ENCODE measurements at regions not wholly inside any gene's neighbourhood (a gene's known extent, or its start where the extent isn't known, plus 50 kb on each side); places are given as distances from the start of the nearest gene placed in this dataset.

DNA sequence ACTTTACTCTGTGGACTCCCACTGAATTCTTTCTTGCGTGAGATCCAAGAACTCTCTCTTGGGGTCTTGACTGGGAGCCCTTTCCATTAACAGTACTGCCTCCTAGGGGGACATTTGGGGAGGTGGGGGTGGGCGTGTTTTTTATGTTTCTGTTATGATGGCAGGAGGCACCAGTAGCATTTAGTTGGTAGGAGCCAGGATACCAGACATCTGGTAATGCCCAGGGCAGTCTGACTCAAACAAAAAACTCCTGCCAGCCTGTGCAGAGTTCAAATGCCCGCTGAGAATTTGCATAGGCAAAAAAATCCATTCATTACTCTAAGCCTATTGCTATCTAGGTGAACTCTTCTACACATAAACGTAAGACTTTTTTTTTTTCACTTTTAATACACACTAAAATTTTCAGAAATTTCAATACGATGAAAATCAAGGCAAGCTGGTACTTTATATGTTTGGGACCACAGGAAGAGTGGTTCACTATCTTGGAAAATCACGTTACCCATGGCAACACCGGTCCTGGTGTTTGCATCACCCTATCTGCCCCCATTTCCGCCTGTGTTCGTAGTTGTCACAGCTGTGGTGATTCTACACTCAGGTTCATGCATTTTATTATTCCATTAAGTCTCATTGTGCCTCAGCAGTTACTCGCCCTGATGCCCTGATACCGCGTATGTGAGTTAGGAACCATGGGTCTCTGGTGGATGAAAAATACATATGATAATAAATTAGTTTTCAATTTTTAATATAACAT lies 121.1 kb upstream of the XYLT1 start:
- DNase-seq (ENCODE audit: low spot score) = no peak
- intact Hi-C loops (cut with DNase I) = no loop called here

DNA sequence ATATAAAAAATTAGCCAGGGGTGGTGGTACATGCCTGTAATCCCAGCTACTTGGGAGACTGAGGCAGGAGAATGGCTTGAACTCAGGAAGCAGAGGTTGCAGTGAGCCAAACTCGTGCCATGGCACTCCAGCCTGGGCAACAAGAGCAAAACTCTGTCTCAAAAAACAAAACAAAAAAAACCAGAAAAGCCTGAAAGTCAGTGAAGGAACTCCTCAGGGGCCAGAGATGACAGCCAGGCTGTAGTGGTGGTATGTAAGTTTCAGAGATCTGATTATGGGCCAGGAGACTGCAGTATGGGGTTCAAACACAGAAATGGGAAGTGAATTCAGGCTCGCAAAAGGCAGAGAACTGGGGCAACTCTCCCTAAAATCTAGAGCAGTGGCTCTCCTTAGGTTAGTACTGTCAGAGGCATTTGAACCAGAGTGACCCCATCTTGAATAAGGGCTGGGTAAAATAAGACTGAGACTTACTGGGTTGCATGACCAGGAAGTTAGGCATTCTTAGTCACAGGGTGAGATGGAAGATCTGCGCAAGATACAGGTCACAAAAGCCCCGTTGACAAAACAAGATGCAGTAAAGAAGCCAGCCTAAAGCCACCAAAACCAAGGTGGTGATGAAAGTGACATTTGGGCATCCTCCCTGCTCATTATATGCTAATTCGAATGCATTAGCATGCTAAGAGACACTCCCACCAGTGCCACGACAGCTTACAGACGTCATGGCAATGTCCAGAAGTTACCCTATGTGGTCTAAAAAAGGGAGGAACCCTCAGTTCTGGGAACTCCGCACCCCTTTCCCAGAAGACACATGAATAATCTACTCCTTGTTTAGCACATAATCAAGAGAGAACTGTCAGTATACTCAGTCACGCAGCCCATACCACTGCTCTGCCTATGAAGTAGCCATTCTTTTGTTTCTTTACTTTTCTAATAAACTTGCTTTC lies 120.2 kb upstream of the XYLT1 start:
- no peak for DNase-seq (ENCODE audit: low spot score)
- intact Hi-C loops (cut with DNase I) = no loop called here

DNA sequence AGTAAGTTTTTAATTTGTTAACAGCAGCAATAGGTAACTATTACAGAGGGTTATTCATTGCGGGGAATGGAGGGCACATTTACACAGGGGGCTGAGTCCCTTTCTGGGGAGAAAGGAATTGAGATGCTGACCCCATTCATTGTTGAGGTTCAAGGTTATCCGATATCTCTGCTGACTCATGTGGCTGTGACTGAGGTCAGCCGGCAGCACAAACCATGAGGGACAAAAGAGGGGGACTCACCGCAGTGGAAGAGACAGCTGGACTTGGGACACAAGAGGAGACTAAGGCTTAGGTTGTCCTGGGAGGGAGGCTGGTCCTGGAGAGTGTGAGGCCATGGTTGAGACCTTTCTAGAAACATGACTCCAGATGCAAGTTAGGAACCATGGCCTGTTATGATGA lies 119.1 kb upstream of the XYLT1 start:
- DNase-seq (ENCODE audit: low spot score) = no peak
- intact Hi-C loops (cut with DNase I) = no loop called here

DNA sequence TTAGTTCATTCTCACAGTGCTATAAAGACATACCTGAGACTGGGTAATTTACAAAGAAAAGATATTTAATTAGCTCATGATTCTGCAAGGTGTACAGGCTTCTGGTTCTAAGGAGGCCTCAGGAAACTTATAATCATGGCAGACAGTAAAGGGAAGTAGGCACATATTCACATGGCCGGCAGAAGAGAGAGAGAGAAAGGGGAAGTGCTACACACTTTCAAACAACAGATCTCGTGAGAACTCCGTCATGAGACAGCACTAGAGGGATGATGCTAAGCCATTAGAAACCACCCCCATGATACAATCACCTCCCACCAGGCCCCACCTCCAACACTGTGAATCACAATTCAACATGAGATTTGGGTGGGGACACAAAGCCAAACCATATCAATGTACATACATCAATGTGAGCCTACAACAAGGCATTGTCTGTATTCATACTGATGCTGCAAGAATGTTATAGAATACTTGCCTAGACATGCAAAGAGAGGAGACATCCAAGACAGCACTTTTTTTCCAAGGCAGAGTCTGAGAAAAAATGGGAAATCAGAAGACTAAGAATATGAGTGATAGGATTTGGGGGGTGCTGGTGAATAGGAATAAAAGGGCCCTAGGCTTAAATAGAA lies 114.8 kb upstream of the XYLT1 start:
- intact Hi-C loops (cut with DNase I) = no loop called here

DNA sequence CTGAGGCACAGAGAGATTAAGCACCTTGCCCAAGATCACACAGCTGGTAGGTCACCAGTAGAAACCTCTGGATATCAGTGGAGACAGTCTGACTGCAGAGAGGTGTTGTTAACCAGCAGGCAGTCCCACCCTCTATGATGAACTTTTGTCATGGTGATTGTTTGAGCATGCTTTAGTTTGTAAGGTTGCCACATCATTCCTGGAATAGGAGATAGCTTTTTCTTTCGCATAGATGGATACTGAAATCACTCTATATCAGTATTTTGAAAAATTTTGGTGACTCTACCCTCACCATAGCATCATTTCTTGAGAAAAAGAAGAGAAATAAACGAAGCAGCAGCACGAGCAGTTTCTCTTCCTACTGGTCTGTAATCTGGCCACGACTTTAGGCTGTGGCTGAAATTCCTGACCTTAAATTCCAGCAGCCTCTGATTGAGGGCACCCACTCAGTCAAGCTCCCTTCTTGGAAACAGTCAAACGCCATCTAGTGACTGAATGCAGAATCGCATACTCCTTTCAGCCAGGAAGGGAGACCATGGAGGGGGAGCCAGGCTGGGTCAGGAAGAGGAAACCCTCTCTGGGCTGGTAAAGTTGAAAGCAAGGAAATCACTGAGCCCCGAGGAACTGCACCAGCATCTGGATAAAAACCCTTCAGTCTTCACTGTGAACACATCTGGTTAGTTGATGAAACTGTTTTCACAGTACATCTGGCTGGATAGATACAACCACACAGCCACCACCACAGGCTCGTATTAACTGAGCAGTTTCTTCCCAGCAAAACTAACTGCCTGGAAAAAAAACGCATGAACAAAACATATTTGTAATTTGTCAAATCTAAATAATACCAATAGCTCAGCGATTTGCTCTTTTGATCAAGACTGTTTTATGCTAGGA lies 108.5 kb upstream of the XYLT1 start:
- no peak for DNase-seq (ENCODE audit: low spot score)

More for the DNA sequence above, 114.8 kb upstream of the XYLT1 start:
- no peak for DNase-seq (ENCODE audit: low spot score)

DNA sequence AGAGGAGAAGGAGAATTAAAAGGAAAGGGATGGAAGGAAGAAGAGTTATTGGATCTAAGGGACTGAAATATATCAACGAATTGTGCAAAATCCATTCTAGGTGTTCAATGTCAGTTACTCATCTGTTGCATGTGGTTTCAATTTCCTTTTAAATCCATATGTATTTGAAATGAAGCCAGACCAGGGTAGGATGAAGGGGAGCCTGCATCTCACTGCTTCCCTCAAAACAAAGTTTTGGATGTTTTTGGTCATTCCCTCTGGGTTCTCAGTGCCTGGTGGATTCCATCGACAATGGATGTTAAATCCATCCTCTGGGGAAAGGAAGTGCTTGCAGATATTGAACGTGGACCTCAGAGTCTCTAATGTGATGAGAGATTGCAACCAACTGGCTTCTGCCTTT lies 103.5 kb upstream of the XYLT1 start:
- DNase-seq (ENCODE audit: low spot score) = no peak
- intact Hi-C loops (cut with DNase I) = loop anchor here in 1 of 2 donors (10.0 kb wide), 1 partner anchor 99 kb away; the partner anchor contains the start of gene XYLT1

More for the DNA sequence above, 108.5 kb upstream of the XYLT1 start:
- intact Hi-C loops (cut with DNase I) = loop anchor here (2.0 to 10.0 kb wide), 3 partner anchors 40 to 717 kb away; partner anchors contain the start of gene XYLT1 (in 1 of the 2)

DNA sequence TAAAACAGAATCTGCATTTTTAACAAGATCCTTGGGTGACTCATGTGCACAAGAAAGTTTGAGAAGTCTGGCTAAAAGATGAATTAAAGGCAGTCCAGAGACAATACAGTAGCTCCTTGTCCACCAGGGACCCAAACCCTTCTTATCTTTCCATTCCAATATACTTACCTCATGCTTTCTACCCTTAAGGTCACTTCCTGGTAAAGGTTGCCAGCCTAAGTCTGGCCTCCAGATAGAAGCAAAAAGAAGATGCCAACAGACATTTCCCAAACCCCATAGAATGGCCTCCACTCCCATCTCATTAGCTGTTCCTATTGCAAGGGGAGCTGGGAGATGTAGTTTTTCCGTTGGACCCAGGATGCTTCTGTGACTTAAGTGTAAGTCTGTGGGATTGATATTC lies 101.4 kb upstream of the XYLT1 start:
- intact Hi-C loops (cut with DNase I) = loop anchor here in 1 of 2 donors (10.0 kb wide), 1 partner anchor 97 kb away; the partner anchor contains the start of gene XYLT1
- no peak for DNase-seq (ENCODE audit: low spot score)

DNA sequence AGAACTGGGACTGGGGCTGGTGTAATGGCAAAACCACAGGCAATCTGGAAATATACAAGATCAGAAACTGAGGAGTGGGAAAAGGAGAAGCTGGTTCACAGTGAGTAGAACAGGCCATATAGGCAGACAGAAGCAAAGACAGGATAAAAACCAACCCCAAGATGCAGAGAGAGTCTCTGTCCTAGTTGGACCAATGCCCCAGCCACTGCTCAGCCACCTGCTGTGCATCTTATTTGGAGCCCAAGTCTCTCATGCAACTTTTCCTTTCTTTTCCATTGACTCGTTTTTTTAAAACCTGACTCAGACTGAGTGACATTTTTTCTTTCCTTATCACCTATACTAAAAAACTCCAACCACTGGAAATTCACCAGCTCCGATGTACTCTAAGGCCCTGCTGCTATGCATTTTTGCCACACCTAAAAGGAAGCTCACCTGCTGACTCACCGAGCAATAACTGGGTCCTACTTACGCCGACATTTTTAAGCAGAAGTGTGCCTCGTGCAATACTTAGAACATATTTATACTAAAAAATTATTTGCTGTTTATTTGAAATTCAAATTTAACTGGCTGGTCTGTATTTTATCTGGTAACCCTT lies 100.8 kb upstream of the XYLT1 start:
- DNase-seq (ENCODE audit: low spot score) = no peak
- intact Hi-C loops (cut with DNase I) = loop anchor here in 1 of 2 donors (10.0 kb wide), 1 partner anchor 97 kb away; the partner anchor contains the start of gene XYLT1

DNA sequence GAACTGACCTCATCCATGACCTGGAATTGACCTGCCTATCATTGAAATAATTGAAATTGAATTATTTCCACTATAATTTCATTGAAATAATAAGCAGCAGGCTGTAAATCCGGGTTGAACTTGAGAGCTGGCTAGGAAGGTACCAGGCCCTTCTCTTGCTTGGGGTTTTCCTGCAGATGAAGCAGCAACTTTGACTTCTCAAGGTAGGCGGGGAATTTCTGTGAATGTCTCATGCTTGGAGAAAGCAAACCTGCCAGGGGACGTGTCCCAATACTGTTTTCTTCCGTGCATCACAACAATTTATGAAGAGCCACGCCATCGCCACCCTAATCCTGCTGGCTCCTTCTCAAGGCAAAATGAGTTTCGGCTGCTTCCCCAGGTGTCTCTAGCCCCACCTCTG lies 97.5 kb upstream of the XYLT1 start:
- DNase-seq (ENCODE audit: low spot score) = no peak
- intact Hi-C loops (cut with DNase I) = no loop called here

DNA sequence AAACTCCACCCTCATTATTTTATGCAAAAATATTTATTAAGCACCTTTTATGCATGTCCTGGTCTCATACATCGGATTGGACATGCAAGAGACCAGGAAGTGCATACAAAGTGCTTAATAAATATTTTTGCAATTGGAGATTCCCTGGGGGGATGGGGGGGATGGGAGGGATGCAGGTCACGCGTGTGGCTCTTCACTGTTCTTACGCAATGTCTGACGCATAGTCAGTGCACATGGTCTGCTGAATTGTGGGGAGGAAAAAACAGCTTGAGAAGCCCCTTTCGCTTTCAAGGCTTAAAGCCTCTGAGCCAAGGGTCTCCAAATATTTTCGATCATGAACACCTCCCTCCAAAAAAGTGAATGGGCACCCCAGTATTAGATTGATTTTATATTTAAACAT lies 96.7 kb upstream of the XYLT1 start:
- DNase-seq (ENCODE audit: low spot score) = no peak
- intact Hi-C loops (cut with DNase I) = no loop called here

DNA sequence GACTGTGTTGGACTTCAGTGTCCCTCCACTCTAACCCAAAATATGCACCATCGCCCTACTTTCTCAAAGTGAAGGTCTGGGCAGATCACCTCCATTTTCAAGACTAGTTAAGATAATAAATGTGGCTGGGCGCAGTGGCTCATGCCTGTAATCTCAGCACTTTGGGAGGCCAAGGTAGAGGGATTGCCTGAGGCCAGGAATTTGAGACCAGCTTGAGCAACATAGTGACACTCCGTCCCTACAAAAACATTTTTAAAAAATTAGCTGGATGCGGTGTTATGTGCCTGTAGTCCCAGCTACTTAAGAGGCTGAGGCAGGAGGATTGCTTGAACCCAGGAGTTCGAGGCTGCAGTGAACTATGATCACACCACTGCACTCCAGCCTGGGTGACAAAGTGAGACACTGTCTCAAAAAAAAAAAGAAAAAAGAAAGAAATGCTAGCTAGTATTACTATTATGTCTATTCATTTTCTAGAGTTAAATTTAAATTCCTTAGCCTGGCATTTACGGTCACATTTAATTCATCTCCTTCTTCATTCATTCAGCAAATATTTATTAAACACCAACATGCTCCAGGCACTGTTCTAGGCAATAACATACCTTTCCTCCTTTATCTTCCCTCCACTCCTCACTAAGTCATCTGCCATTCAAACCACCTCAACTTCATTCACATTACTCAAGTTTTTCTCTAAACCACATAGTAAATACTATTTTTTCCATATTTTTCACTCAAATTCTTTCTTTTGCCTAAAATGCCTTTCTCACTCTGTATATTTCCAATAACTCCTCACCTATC lies 96.1 kb upstream of the XYLT1 start:
- intact Hi-C loops (cut with DNase I) = no loop called here
- DNase-seq (ENCODE audit: low spot score) = no peak

DNA sequence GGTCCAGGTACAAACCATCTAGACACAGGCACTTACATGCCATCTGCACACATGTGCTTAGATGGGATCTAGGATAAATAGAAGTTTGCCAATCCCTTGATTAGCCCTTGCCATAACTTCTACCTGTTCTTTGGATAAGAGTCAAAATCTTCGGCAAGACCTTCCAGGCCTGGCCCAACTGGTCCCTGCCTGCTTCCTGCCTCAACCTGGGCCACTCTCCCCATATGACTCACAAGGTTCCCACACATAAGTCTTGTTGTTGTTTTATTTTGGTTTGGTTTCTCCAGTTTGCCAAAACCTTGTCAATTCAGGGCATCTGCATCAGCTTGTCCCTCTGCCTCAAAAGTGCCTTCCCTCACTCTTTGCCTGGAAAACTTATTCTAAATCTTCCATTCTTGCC lies 95.3 kb upstream of the XYLT1 start:
- no peak for DNase-seq (ENCODE audit: low spot score)
- intact Hi-C loops (cut with DNase I) = no loop called here

DNA sequence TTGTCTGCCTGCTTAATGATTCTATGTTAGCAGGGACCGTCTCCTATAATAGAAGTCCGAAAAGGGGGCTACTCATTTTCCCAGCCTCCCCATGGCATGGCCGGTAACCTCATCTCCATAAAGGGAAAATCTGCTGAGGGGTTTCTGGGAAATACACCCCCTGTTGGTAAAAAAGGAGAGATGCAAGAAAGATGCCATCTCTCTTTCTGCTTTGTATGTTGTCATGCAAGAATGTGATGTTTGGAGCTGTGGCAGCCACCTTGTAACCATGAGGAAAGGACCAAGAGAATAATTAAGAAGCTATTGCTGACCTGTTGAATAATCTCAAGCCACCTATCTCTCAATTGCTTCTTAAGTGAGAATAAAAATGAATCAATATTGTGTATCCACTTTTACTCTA lies 94.8 kb upstream of the XYLT1 start:
- intact Hi-C loops (cut with DNase I) = no loop called here
- no peak for DNase-seq (ENCODE audit: low spot score)

DNA sequence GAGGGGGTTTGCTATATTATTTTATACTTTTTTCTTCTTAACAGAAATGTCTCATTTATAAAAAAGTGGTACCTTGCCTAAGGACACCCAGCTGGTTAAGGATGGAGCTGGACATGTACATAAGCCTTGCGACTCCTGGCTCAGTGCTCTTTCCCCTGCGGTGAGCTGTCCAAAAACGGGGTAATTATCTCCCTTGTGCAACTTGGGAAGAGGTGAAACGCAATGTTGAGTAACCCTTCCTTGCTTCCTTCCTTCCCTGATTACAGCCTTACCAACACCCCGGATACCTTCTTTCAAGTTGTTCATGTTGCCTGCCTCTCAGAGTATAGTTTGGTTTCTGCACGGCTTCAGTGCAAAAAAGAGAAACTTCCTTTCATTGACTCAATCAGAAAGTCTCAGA lies 94.1 kb upstream of the XYLT1 start:
- DNase-seq (ENCODE audit: low spot score) = no peak
- intact Hi-C loops (cut with DNase I) = no loop called here

DNA sequence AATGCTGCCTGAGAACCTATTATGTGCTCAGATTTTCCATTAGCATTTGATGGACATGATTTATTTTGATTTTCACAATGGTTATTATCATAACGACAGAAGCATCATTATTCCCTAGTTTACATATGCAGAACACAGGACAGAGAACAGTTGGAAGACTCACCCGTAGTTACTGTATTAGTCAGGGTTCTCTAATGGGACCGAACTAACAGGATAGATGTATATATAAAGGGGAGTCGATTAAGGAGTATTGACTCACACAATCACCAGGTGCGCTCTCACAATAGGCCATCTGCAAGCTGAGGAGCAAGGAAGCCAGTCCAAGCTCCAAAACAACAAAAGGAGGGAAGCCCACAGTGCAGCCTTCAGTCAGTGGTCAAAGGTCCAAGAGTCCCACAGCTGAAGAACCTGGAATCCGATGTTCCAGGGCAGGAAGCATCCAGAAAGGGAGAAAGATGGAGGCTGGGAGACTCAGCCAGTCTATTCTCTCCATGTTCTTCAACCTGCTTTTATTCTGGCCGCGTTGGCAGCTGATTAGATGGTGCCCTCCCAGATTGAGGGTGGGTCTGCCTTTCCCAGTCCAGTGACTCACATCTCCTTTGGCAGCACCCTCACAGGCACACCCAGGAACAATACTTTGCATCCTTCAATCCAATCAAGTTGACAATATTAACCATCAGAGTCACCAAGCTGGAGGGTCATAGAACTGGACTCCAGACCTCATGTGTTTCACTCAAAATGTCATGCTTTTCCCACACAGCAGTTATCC lies 92.7 kb upstream of the XYLT1 start:
- DNase-seq (ENCODE audit: low spot score) = no peak
- intact Hi-C loops (cut with DNase I) = no loop called here

DNA sequence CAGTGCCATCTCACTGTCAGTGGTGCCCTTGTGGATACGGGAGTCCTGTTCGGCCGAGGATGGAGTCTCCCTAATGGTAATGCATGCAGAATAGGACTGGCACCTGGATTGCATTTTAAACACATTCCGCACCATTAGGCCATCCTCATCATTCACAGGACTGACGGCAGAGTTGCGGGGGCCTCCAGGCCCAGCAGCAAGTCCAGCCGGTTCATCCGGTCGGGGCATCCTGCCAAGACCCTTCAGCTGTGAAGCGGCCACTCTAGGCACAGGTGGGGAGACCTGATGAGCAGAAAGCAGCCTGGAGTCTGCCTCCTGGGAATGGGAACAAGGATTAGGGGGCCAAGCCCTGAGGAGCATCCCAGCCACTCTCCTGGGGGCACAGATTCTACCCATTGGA lies 90.3 kb upstream of the XYLT1 start:
- no peak for DNase-seq (ENCODE audit: low spot score)
- intact Hi-C loops (cut with DNase I) = no loop called here

DNA sequence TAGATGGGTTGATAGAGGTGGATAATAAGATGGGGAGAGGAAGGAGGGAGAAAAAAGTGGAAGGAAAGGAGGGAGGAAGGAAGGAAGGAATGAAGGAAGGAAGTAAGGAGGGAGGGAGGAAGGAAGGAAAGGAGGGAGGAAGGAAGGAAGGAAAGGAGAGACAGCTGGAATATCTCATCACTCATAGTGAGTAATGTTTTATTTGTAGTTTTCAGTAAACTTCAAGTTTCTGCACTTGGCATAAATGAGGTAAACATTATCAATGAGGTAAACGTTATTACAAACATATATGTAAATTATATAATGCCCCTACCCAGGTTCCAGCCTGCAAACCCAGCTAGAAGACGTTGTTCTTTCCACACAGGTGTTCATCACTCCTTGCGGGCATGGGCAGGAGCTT lies 89.8 kb upstream of the XYLT1 start:
- intact Hi-C loops (cut with DNase I) = no loop called here
- no peak for DNase-seq (ENCODE audit: low spot score)

All from posterior vena cava (tissue), 2 donors.